ENCODE measurements at regions not wholly inside any gene's neighbourhood (a gene's known extent, or its start where the extent isn't known, plus 50 kb on each side); places are given as distances from the start of the nearest gene placed in this dataset.

- TF ChIP-seq GATA2 (CRISPR knock-in tag; IDR thresholded peaks at IDR 0.05) (no peak), EP300 (IDR thresholded peaks at IDR 0.05; ENCODE audit: borderline replicate concordance in 1 of 2, low read depth in 1 of 2, low read length in 1 of 2) (no peak), EZH2phosphoT487 (IDR thresholded peaks at IDR 0.05; ENCODE audit: borderline replicate concordance, low read depth) (no peak), FOXM1 (IDR thresholded peaks at IDR 0.05; ENCODE audit: low read depth) (no peak), USF2 (IDR thresholded peaks at IDR 0.05; ENCODE audit: borderline replicate concordance, low read depth, low read length) (no peak), MXI1 (IDR thresholded peaks at IDR 0.05; ENCODE audit: low read depth, low read length) (no peak), CTCF (IDR thresholded peaks at IDR 0.05) (no peak)
Measured at GRCh38 chr17:69606142-69606800, 191.8 kb downstream of the MAP2K6 start (continued).

- WGBS (ENCODE audit: low lambda C conversion rate) = 20% methylated on average over 6 of the region's 6 CpGs
- Histone ChIP-seq H3K4me1 (ENCODE audit: control insufficient read depth in 1 of 2, insufficient read depth in 2 of 2, low read depth in 1 of 2, low read length in 1 of 2) (peaks cover 23 to 30% of the 10 kb centered on the region in 2 experiments), H3F3A (replicated peaks; ENCODE audit: insufficient read depth) (peaks cover 32% of the 10 kb centered on the region), H3K36me3 (replicated peaks in 1 of 2; ENCODE audit: control insufficient read depth in 1 of 2, insufficient read depth in 2 of 2, low read length in 1 of 2) (no peaks in the 10 kb centered on the region), H3K27ac (ENCODE audit: low read depth in 2 of 2, low read length in 1 of 2) (peak overlapping the region; percentile 96 to 99), H4K20me1 (ENCODE audit: insufficient read depth) (no peaks in the 10 kb centered on the region), H3K79me2 (ENCODE audit: insufficient read depth) (no peaks in the 10 kb centered on the region), H3K9ac (peak overlapping the region; percentile 56), H3K27me3 (ENCODE audit: insufficient read depth) (no peaks in the 10 kb centered on the region), H3K9me3 (no peaks in the 10 kb centered on the region), H2AFZ (ENCODE audit: low read depth) (peak overlapping the region; percentile 64), H3K4me3 (ENCODE audit: low read depth in 2 of 2, low read length in 1 of 2) (no peak overlapping the region; a peak in 1 of 4 replicates), H3K9me2 (no peaks in the 10 kb centered on the region), H3K4me2 (peak overlapping the region; percentile 20; the same call in 1 of the 2 replicates)
- peak; percentile 62 for DNase-seq
- ChIA-PET POLR2A (no interaction called here), CTCF (interaction anchor here (0.6 to 4.4 kb wide), 104 partner anchors 9 to 1831 kb away, joined by 3 to 57 read pairs (median 4); partner anchors contain the start of gene KCNJ2)
- TF ChIP-seq FOSL2 (IDR thresholded peaks at IDR 0.05; ENCODE audit: borderline replicate concordance, low read depth) (no peak), MEF2A (IDR thresholded peaks at IDR 0.05; ENCODE audit: borderline replicate concordance, low read depth) (no peak), USF1 (IDR thresholded peaks at IDR 0.05; ENCODE audit: borderline replicate concordance, low read depth) (no peak), YY1 (IDR thresholded peaks at IDR 0.05; ENCODE audit: low read depth) (no peak), NFIC (IDR thresholded peaks at IDR 0.05; ENCODE audit: borderline replicate concordance) (no peak; the same call in 1 of the 2 replicates), TEAD4 (IDR thresholded peaks at IDR 0.05; ENCODE audit: borderline replicate concordance, insufficient read depth) (no peak), RFX5 (IDR thresholded peaks at IDR 0.05; ENCODE audit: low read length) (no peak), ZBTB33 (IDR thresholded peaks at IDR 0.05; ENCODE audit: borderline replicate concordance, low read depth) (no peak), MAX (IDR thresholded peaks at IDR 0.05; ENCODE audit: low read depth) (peak; percentile 75; the same call in 1 of the 2 replicates), FOXJ3 (CRISPR knock-in tag; IDR thresholded peaks at IDR 0.05) (no peak), MXI1 (IDR thresholded peaks at IDR 0.05; ENCODE audit: low read depth, low read length) (0 out of 2 replicates have a peak, but pooled peaks have one; percentile 44), FOXM1 (IDR thresholded peaks at IDR 0.05; ENCODE audit: low read depth) (no peak), TCF12 (IDR thresholded peaks at IDR 0.05) (peak; percentile 72), ELF1 (IDR thresholded peaks at IDR 0.05) (no peak; the same call in 1 of the 2 replicates), SIN3A (IDR thresholded peaks at IDR 0.05; ENCODE audit: borderline replicate concordance, low read depth, low read length) (peak; percentile 78; the same call in 1 of the 2 replicates), SMC3 (IDR thresholded peaks at IDR 0.05; ENCODE audit: low read depth, low read length) (peak; percentile 86), EZH2phosphoT487 (IDR thresholded peaks at IDR 0.05; ENCODE audit: borderline replicate concordance, low read depth) (no peak), RCOR1 (IDR thresholded peaks at IDR 0.05; ENCODE audit: low read length) (peak; percentile 76), CHD2 (IDR thresholded peaks at IDR 0.05; ENCODE audit: low read length, partially characterized antibody) (no peak), GATA2 (CRISPR knock-in tag; IDR thresholded peaks at IDR 0.05) (no peak)
Measured at GRCh38 chr17:69607162-69607834, 192.8 kb downstream of the MAP2K6 start.

Measured in SK-N-SH (cell line).